Osteocyte (in vitro differentiated cells): ENCODE measurements at regions not wholly inside any gene's neighbourhood (a gene's known extent, or its start where the extent isn't known, plus 50 kb on each side); places are given as distances from the start of the nearest gene placed in this dataset.

Source experiments
- DNase-seq: peaks from one replicate; pipeline ENCODE4 v3.0.0; 2021; ENCODE audit warnings: mixed read lengths; ENCODE audit not compliant: unreplicated experiment; ENCODE audit errors: extremely low spot score
- H3K27ac Mint-ChIP-seq: one replicate; pipeline ENCODE4 v1.8.0; 2021; ENCODE audit warnings: mild to moderate bottlenecking, mixed read lengths; ENCODE audit not compliant: unreplicated experiment
- H3K27me3 Mint-ChIP-seq: one replicate; pipeline ENCODE4 v1.8.0; 2021; ENCODE audit warnings: mixed read lengths; ENCODE audit not compliant: unreplicated experiment
- H3K36me3 Mint-ChIP-seq: one replicate; pipeline ENCODE4 v1.8.0; 2021; ENCODE audit warnings: mixed read lengths; ENCODE audit not compliant: unreplicated experiment
- H3K4me1 Mint-ChIP-seq: one replicate; pipeline ENCODE4 v1.8.0; 2021; ENCODE audit warnings: mixed read lengths; ENCODE audit not compliant: unreplicated experiment
- H3K4me3 Mint-ChIP-seq: one replicate; pipeline ENCODE4 v1.8.0; 2021; ENCODE audit warnings: mild to moderate bottlenecking, moderate library complexity, mixed read lengths; ENCODE audit not compliant: unreplicated experiment
- H3K9me3 Mint-ChIP-seq: one replicate; pipeline ENCODE4 v1.8.0; 2021; ENCODE audit warnings: mixed read lengths; ENCODE audit not compliant: unreplicated experiment
- TF ChIP-seq, protein P1 (sequence below): fragments of 200-600 bp; sonication (generic); IDR thresholded peaks from 2 replicates; pipeline ENCODE4 v1.5.0; 2021; ENCODE audit warnings: antibody characterized with exemption, mild to moderate bottlenecking, moderate library complexity

DNA sequence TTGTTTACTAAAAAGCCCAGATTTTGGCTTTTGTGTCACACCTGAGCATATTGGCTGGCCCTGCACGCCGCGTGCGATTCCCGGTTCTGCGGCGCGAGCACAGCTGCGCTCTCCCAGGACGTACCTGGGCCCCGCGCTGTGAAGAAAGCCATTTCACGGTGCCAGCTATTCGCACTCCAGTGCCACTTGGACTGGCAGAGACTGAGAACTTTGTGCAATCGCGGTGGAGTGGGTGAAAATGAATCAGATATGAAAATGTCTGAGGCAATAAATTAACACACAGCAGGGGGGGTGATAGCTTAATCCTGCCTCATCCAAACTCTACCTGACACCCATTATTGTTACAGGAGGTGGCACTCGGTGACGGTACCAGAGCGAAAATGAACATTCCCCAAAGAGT lies 330.1 kb upstream of the MGMT start:
- Mint-ChIP-seq H3K9me3 (no peaks in the 10 kb centered on the region), H3K27ac (no peak overlapping the region), H3K36me3 (no peaks in the 10 kb centered on the region), H3K4me3 (no peak overlapping the region), H3K27me3 (no peaks in the 10 kb centered on the region), H3K4me1 (no peaks in the 10 kb centered on the region)
- TF ChIP-seq, protein P1, sequence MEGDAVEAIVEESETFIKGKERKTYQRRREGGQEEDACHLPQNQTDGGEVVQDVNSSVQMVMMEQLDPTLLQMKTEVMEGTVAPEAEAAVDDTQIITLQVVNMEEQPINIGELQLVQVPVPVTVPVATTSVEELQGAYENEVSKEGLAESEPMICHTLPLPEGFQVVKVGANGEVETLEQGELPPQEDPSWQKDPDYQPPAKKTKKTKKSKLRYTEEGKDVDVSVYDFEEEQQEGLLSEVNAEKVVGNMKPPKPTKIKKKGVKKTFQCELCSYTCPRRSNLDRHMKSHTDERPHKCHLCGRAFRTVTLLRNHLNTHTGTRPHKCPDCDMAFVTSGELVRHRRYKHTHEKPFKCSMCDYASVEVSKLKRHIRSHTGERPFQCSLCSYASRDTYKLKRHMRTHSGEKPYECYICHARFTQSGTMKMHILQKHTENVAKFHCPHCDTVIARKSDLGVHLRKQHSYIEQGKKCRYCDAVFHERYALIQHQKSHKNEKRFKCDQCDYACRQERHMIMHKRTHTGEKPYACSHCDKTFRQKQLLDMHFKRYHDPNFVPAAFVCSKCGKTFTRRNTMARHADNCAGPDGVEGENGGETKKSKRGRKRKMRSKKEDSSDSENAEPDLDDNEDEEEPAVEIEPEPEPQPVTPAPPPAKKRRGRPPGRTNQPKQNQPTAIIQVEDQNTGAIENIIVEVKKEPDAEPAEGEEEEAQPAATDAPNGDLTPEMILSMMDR, result no peak
- no peak for DNase-seq

DNA sequence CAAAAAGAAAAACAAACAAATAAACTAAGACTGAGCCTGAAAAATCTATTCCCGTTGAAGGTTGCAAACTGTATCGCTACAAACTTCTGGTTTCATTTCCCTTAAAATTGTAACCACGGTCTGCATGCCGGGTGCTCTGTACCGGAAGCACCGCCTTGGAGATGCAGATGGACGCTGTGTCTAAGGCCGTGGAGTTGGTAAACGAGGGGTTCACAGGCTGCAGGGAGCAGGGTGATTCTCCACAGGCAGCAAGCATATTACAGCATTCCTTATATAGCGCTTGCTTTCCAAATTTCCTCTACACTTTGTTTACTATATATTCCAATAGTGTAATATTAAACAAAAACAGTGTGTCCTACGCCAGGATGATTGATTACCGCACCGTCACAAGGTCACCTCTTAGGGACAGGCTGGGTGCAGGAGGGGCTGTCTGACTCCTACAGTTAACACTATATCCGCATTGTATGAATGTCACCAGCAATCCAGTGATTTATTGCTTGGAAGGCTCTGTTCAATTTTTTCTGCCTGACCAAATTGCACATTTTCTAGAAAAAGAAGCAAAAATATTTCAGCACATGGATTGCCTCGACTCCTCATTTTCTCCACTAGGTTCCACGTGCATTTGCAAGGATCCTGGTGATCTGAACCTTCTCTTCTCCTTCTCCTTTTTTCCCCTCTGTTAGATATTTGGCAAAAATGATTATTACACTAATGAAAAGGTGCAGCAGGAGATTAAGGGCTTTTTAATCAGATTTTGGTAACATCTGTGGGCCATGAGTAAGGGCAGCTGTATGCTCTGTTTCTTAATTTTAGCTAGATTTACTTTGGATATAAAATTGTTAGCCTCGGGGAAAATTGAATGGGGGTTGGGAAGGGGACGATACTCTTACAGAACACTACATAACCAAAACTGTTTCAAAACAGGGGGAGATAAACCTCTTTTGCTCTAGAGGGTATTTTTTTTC lies 325.8 kb upstream of the MGMT start:
- no peaks in the 10 kb centered on the region for H3K36me3 Mint-ChIP-seq
- no peaks in the 10 kb centered on the region for H3K4me1 Mint-ChIP-seq
- no peak for DNase-seq
- H3K27ac Mint-ChIP-seq, result no peak overlapping the region
- no peaks in the 10 kb centered on the region for H3K9me3 Mint-ChIP-seq
- no peak overlapping the region for H3K4me3 Mint-ChIP-seq
- peaks cover 3% of the 10 kb centered on the region for H3K27me3 Mint-ChIP-seq
- TF ChIP-seq, protein P1, result no peak

DNA sequence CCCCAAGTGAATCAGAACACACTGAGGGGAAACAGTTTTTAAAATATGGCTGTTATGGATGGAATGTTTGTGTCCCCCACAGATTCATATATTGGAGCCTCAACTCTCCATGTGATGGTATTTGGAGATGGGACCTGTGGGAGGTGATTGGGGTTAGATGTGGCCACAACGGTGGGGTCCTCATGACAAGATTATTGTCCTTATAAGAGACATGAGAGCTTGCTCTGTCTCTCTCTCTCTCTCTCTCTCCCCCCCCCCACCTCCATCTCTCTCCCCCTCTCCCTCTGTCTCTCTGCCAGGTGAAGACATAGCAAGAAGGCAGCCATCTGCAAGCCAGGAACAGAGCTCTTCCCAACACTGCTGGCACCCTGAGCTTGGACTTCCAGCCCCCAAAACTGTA lies 315.8 kb upstream of the MGMT start:
- peaks cover 30% of the 10 kb centered on the region for H3K9me3 Mint-ChIP-seq
- no peak for DNase-seq
- H3K27ac Mint-ChIP-seq, result no peak overlapping the region

DNA sequence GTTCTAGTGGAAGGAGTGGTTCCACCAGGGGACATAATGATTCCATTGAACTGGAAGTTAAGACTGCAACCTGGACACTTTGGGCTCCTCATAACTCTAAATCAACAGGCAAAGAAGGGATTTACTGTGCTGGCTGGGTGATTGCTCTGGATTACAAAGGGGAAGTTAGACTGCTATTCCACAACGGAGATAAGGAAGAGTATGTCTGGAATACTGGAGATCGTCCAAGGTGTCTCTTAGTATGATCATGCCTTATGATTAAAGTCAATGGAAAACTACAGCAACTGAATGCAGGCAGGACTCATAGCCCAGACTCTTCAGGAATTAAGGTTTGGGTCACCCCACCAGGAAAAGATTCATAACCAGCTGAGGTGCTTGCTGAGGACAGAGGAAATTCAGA lies 310.6 kb upstream of the MGMT start:
- Mint-ChIP-seq H3K27ac (no peak overlapping the region), H3K4me1 (no peaks in the 10 kb centered on the region), H3K36me3 (no peaks in the 10 kb centered on the region), H3K4me3 (no peak overlapping the region), H3K9me3 (peaks cover 44% of the 10 kb centered on the region), H3K27me3 (no peaks in the 10 kb centered on the region)
- TF ChIP-seq, protein P1, result no peak
- DNase-seq, result no peak

More for the DNA sequence above, 315.8 kb upstream of the MGMT start:
- TF ChIP-seq, protein P1, result no peak
- Mint-ChIP-seq H3K36me3 (no peaks in the 10 kb centered on the region), H3K4me1 (no peaks in the 10 kb centered on the region), H3K27me3 (no peaks in the 10 kb centered on the region), H3K4me3 (no peak overlapping the region)

DNA sequence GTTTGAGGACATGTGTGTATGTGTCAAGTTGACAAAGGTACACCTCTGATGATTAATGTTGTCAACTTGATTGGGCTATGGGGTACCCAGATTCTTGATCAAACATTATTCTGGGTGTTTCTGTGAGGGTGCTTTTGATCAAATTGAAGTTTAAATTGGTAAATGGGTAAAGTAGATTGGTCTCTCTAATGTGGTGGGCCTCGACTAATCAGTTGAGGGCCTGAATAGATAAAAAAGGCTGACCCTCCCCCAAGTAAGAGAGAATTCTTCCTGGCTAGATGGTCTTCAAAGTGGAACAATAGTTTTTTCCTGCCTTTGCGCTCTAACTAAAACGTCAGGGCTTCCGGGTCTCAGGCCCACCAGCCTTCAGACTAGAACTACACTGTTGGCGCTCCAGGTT lies 309.9 kb upstream of the MGMT start:
- TF ChIP-seq, protein P1, result no peak
- Mint-ChIP-seq H3K27ac (no peak overlapping the region), H3K27me3 (no peaks in the 10 kb centered on the region), H3K4me1 (no peaks in the 10 kb centered on the region), H3K9me3 (peaks cover 49% of the 10 kb centered on the region), H3K4me3 (no peak overlapping the region), H3K36me3 (no peaks in the 10 kb centered on the region)
- no peak for DNase-seq
